CD4-positive, alpha-beta T cell treated with Interleukin-15 for 1 hour (primary cell): ENCODE measurements at regions not wholly inside any gene's neighbourhood (a gene's known extent, or its start where the extent isn't known, plus 50 kb on each side); places are given as distances from the start of the nearest gene placed in this dataset.

ENCODE experiments used
- DNase-seq: peaks from one replicate; pipeline ENCODE4 v3.0.0-alpha.2; 2020

DNA sequence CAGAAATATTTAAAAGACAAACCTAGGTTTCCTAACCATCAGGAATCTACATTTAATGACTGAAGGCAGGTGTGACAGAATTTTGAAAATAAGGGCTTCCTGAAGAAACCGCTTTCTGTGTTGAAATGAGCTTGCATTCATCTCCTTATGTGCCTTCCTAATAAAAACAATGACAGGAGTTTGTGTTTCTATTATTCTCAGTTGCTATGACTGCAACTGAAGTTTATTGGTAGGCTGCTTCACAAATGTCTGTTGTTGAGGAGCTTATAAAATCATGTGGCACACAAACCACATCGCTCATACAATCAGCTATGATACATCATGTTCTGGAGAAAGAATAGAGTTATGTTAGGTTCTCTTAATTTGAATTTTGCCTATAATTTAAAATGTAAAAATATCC, 362.7 kb upstream of the SLC8A1 start:
- DNase-seq = no peak

DNA sequence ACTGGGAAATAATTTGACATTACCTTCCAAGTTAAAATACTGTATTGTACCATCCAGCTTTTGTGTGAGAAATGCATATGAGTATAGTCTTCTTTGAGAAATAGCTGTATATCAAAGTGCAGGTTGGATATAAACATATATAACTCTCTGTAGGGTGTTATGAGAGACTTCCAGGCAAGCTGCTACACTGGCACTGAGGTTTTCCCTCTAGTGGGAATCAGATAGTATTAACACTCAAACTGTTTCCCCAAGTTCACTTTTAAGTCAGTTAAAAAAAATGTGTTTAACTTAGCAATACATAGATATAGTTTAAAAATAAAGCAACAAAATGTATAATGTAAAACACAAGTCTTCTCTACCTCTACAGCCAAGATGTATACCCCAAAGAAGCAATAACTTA, 368.4 kb upstream of the SLC8A1 start:
- DNase-seq = no peak

DNA sequence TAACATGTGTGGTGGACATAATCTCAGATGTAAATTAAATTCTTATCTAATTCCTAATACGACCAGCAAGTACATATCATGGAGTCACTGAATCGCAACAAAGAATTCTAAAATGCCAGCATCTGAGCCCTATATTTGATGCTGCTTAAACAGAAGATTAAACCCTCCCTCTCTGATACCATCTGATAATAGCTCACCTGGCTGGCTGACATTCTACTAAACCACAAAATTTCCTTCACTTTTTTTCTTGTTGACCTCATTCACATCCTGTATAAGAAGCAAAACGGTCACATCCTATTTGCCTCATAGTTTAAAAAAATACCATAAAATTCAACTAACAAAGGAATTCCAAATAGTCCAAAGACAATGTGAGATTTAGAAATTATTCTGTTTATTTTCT, 371.6 kb upstream of the SLC8A1 start:
- no peak for DNase-seq

DNA sequence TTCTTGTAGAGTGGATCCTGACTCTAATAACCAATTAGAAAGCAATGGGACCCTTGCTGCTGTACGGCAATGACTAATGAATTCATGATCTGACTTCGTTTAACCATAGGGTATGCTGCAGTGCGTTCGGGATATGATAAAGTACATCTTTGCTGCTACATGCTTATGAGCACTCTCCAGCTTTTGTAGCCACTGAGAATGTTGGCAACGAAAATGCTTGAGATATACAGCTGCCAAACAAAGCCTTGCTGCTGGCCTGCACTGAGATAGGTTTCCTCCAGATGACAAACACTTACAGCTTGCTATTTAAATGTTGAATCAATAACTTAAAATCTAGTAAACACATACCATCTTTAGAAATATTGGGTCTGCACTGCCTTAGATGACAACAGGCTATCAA, 372.4 kb upstream of the SLC8A1 start:
- DNase-seq = no peak

DNA sequence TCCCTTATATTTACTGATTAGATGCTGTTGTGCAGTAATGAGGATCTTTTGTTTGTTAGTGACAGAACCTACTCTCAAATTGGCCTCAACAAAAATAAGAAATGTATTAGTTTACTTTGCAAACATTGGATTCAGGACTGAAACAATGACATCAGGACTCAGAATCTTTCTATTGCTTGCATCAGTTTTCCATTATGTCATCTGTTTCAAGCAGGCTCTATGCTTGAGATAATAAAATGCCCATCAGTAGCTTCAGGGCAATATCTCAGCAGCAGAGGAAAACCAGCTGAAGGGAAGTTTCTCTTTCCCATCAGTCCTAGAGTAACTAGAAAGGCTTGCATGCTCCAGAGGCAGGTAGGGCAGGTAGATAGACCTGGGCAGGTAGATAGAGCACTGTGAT, 375.5 kb upstream of the SLC8A1 start:
- DNase-seq = no peak

DNA sequence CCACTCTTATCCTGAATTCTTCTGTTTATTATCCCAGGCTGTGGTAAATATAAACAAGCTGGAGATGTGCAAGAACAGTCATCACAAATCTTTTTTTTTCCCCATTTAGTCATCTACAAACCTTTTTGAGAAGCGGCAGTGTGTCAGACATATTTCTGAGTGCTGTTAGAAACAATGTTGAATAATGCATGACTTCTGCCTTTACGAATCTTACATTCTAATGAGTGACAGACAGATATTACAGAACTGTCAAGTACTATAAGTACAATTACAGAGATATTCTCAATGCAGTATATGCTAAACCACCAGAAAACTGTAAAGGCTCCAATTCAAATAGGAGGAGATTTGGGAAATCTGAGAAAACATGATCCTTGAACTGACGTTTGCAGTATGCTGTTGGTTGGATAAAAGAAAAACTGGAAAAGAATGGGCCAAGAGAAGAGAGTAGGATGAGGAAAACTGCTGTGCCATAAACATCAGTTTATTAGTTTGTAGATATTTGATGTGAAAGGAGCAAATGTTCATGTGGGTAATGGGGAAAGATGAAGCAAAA, 379.5 kb upstream of the SLC8A1 start:
- DNase-seq = no peak

DNA sequence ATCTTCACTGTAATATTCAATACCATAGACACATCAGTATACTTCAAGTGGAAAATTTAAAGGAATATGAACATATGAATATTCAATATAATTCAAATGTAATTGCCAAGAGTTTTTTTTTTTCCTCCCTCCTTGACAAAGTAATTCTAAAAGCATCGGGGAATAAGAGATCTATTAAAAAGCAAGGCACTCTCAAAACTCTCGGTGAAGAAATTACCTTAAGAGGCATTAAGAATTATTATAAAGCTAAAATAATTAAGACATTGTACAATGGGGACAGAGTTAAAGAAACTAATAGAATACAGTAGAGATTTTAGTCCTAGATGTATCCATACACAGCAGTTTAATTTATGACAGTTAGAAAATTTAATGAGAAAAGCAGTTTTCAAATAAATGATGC, 390.0 kb upstream of the SLC8A1 start:
- no peak for DNase-seq

DNA sequence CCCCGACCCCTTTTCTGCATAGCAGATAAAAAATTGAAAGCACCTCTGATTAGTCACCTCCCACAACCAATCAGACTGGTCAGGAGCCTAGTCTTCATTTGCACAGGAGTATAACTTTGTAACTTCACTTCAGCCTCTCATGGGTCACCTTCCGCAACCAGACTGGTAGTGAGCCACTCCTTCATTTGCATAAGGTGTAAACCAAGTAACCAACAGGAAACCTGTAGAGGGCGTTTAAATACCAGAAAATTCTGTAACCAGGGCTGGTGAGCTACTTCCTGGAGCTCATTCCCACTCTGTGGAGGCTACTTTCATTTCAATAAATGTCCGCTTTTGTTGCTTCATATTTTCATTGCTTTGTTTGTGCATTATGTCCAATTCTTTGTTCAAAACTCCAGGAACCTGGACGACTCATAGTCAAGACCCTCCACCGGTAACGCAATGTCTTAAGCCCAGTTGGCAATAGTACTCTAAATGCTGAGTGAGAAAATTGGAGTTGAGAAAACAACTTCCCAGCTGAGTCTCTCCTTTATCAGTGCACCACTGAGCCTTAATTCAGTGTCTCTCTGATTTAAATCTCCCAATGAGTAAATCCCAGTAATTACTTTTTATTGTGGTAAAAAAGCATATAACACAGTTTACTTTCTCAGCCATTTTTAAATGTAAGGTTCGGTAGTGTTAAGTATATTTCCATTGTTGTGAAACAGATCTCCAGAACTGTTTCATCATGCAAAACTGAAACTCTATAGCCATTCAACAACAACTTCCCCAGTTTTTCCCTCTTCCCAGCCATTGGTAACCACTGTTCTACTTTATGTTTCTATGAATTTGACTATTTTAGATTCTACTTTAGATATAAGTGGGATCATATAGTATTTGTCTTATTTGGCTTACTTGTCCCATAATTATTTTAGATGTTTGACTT, 392.7 kb upstream of the SLC8A1 start:
- no peak for DNase-seq

DNA sequence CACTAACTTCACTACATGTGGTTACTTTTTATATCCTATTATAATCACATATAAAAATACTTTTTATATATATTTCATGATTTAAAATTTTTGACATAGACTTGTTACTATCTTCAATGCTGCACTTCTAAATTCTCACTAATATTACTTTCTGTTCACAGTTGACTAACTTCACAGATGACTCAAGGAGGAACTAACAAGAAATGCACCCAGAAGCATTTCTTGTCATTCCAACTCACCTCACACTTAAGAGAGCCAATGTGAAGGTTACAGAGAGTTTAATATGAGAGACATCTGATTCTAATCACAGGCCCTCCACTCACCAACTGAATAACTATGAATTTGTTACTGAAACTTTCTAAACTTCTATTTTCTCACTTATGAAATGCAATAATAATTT, 399.8 kb upstream of the SLC8A1 start:
- DNase-seq = no peak

DNA sequence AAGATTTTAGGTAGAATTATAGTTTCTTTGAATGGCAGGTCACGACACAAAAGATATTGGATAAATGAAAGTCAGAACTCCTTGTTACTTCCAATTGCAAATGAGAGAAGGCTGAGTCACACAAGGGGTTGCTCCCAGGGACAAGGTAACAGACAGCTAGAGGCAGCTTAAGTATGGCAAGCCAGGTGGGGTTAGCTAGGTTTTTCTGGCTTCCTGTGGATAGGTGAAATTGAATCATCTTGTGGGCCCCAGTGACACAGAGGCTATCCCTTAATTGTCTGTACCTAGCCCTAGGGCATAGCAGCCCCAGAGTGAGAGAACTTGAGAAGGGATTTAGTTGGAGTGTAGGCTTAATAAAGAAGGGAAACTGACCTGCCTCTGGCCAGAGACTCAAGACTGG, 407.7 kb upstream of the SLC8A1 start:
- no peak for DNase-seq

DNA sequence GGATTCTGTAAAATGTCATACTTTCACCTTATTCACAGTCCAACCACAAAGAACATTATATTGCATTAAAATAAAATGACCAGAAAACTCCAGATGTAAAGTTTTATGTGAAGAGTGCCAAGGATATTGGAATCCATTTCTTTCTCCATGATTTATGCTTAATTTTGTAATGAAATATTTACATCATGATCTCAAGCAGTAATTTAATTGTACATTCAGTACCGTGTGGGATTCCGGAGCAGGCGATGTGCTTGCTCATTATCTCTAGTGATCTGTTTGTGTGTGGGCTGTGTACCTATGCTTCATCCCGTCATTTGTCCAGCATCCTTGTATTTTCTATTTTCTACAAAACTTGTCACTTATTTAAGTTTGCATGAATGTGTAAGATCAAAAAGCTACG, 415.9 kb upstream of the SLC8A1 start:
- no peak for DNase-seq

DNA sequence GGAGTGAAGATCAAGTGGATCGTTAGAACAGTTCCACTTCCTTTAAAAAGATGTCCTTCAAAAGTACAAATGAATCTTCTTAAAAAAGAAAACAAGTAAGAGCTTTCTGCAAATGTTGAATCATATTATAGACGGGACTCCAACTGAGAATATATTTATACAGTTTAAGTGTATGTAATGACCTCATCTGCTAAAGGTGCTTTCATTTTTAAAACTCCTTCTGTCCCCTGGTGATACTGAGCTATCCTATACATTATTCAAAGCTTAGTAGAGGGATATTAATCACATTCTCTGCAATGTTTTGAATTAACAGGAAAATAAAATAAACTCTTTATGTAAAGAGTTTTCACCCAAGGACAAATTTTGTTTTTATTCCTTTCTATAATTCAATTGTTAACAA, 420.7 kb upstream of the SLC8A1 start:
- no peak for DNase-seq

DNA sequence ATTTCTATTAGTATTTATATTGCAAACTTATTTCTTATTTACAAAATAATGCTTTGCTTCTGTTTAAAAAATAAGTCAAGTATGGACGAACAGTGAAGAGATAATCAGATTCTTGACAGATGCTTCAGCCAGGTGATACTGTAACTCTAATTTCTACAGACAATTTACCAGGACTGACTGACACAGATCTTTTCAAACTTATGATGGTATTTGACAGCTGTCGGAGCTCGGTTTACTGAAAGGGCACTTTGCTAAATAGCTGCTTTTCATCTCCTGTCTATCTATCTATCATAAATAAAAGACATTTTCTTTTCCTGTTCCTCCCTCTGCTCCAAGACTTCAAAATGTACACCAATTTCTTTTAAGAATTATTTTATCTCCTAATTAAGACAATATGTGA, 422.5 kb upstream of the SLC8A1 start:
- DNase-seq = no peak

DNA sequence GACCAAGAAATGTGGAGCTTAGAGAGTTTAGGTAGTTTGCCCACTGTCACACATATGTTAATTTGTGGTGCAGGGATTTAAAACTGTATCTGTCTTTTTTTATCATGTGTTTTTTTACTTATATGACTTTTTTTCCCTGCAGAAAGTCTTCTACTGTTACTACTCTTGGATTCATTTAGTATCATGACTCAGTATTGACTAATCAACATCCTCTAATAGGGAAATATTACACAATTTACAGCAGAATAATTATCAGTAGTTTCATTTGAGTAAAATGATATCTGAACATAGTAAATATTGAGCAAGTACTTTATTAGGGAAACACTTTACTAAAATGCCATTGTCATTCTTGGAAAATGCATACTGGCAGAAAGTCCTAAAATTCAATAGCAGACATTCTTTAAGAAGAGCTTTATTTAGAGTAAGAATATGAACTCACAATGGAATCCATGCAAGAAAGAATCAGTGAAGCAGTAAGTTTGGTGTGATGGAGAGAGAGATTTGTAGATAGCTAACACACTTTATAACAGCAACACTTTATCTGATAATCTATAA, 425.9 kb upstream of the SLC8A1 start:
- no peak for DNase-seq

DNA sequence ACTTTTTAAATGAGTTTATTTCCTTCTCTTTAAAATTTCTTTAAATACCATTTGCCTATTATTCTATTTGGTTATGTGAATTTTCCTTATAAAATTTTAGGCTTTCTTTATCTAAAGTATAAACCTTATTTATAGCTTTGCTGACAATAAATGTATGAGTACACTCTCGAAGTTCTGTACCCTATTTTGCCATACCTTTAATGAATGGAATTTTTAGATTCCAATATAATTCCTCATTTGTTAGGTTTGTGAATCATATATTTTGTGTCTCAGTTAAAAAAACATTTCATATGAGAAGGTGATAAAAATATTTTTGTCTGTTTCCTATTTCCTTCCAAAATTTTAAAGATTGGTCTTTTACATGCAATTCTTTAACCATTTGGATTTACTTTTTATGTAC, 427.4 kb upstream of the SLC8A1 start:
- no peak for DNase-seq

DNA sequence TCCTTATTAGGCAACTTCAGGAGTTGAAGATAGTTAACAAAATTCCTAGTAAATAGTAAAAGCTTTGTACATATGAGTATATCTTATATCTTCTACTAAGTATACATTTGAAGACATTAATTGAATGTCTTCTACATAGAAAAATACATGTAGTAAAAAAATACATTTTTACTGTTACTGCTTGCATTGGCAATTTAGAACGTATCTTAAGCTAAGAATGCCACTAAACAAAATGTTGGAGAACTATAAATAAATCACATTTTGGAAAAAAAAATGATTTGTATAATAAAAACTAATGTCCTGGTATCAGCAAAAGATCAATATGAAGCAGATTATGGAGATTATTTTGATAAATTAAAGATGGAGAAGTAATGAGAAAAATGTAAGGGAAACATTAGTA, 434.2 kb upstream of the SLC8A1 start:
- DNase-seq = no peak

DNA sequence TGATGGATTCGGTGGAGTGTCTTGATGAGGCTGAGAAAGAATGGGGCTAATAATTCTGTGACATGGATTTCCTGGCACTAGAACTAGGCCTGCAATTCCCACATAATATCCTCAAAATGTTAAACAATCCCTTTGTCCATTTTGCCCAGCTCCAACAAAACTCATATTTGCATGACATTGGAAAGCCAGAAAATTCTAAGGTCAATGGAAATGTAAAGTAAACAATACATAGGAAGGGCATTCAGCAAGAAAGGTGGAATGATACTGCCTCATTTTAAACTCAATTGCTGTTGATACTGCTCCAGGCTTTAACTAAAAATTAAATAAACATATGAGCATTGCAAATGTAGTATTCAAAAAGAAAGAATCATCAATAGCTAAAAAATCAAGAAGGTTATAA, 434.8 kb upstream of the SLC8A1 start:
- no peak for DNase-seq

DNA sequence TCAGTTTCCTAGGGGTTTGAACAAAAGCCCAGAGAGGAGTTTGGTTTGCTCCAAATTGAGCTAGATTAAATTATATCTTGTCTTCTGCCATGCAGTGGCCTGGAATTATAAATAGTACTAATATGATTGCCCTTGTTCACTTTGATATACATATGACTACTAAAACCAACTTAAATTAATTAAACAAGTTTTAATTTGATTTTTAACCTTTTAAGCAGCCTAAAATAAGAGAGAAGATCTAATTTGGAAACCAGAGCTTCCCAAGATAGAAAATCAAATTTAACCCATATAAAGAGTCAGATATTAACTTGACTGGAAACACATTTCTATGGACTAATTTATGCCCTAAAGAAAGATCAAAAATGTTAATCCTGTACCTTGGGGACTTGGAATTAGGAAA, 444.5 kb upstream of the SLC8A1 start:
- DNase-seq = no peak

DNA sequence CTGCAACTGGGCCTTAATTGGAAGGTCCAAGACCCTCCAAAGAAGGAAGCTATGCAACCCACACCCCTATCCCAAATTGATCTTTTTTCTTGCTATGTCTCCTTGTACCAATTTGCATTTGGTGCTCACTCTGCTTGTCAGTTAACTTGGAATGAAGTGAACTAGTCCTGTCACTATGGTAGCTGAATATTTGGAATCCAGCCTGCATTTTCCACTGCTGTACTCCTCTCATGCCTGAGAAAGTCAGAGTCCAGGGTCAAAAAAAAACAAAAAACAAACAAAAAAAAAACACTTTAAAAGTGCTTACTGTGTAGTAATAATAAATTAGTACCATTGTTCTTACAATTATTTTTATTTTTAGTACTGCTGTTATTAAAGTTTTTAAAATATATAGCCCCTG, 462.8 kb upstream of the SLC8A1 start:
- no peak for DNase-seq

DNA sequence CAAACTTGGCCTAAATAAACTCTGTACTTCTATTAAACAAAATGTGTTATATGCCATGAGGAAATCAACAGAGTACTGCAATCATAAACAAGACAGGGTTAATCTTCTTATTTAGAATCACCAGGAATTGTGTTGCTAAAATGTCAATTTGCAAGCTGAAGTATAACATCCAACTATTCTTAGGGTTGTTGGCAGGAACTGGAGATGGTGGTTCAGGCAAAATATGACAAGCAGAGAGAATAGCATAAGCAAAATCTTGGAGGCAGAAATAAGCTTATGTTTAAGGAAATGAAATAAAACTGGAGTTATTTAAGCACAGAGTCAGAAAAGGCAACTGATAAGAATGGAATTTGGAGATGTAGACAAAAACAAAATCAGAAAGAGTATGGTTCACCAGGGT, 463.8 kb upstream of the SLC8A1 start:
- DNase-seq = no peak

DNA sequence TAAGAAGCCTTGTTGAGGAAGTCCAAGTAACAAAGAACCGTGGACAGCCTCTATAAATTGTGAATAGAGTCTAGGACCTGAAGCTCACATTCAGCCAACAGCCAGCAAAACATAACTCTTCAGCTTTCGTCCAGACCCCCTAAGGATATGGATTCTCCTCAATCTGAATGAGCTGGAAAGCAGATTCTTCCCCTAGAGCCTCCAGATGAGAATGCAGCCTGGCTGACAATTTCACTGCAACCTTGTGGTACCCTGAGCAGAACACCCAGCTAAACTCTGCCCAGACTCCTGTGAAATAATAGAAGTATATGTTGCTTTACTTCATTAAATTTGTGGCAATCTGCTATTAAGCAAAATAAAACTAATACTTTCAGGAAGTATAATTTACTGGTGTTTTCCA, 483.5 kb upstream of the SLC8A1 start:
- no peak for DNase-seq

DNA sequence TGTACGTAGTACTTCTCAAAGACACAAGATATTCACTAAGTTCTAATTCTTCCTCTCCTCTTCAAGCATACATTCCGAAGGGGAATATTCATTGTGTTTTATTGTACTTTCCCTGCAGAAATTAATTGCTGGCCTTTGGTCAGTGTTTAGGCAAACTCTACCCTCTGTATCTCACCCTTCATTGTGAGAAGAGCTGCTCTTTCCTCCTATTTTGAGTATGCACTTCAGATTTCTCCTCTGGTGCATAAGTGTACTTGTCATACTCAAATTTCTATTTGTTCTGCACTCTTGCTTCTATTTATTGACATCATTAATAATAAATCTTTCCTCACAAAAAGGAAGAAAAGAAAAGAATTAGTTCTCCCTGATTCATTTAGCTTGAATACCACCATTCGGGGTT, 485.4 kb upstream of the SLC8A1 start:
- DNase-seq = no peak

DNA sequence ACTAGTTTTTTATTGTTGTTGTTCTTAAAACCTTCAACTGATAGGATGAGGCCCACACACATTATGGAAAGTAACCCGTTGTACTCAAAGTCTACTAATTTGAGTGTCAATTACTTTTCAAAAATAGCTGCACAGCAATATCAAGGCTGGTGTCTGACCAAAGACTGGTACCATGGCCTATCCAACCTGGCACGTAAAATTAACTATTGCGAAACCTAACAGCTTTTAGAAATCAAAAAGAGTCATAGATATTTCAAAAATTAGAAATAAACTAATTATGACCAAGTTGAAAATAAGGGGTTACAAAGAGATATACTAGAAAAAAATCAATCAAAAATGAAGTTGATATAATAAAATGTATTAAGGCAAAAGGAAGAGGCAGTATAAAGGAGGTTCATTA, 501.5 kb upstream of the SLC8A1 start:
- DNase-seq = no peak

DNA sequence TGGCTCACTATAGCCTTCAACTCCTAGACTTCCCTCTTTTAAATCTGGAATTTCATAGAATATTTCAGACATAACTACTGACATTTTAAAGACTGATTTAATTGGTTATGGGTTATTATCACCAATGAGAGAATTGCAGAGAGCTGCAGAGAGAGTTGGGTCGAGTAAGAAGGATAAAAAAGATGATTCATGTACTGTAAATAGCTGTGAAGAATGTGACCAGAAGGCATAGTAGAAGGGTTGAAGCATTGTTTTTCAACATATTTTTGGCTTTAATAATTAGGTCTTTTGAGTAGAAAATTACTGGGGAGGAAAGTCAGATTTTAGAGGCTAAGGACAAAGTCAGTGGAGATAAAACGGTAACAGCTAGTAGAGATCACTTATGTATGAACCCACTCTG, 503.2 kb upstream of the SLC8A1 start:
- DNase-seq = no peak

DNA sequence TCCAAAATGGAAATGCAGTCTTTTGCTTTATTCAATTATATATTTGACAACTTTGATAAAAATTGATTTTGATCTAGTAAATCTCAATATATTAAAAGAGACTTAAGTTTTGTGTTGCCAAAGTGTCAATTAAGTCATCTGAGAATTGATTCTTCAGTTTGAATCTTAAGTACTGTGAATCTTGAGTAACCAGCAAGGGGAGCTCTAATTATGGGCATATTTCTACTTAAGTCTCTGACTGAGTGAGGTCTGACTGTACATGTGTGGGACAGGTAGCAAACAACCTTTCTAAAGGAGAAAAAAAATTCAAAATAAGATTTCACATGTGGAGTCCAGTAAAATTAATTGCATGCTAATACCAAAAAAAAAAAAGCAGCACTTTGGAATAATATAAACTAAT, 503.7 kb upstream of the SLC8A1 start:
- DNase-seq = no peak
